Activated naive CD4-positive, alpha-beta T cell treated with anti-CD3 and anti-CD28 coated beads, Interleukin-2, amount 50 U/mL, for 24 hours (primary cell): ENCODE measurements at regions not wholly inside any gene's neighbourhood (a gene's known extent, or its start where the extent isn't known, plus 50 kb on each side); places are given as distances from the start of the nearest gene placed in this dataset.

Source experiments
- H3K27ac Mint-ChIP-seq: one replicate; pipeline ENCODE4 v1.8.0; 2021; ENCODE audit warnings: mild to moderate bottlenecking, mixed read lengths
- H3K27me3 Mint-ChIP-seq: one replicate; pipeline ENCODE4 v1.8.0; 2021; ENCODE audit warnings: mixed read lengths
- H3K36me3 Mint-ChIP-seq: one replicate; pipeline ENCODE4 v1.8.0; 2021; ENCODE audit warnings: mixed read lengths
- H3K4me1 Mint-ChIP-seq: one replicate; pipeline ENCODE4 v1.8.0; 2021; ENCODE audit warnings: mixed read lengths
- H3K4me3 Mint-ChIP-seq: one replicate; pipeline ENCODE4 v1.8.0; 2021; ENCODE audit warnings: mild to moderate bottlenecking, mixed read lengths
- H3K9me3 Mint-ChIP-seq: one replicate; pipeline ENCODE4 v1.8.0; 2021; ENCODE audit warnings: mixed read lengths

- Mint-ChIP-seq H3K27me3 (peaks cover 10% of the 10 kb centered on the region), H3K4me1 (peaks cover 9% of the 10 kb centered on the region), H3K27ac (no peak overlapping the region), H3K4me3 (no peak overlapping the region), H3K9me3 (no peaks in the 10 kb centered on the region), H3K36me3 (no peaks in the 10 kb centered on the region)
These were observed 107.2 kb upstream of the ANO1 start for GRCh38 chr11:69970785-69971535.

DNA sequence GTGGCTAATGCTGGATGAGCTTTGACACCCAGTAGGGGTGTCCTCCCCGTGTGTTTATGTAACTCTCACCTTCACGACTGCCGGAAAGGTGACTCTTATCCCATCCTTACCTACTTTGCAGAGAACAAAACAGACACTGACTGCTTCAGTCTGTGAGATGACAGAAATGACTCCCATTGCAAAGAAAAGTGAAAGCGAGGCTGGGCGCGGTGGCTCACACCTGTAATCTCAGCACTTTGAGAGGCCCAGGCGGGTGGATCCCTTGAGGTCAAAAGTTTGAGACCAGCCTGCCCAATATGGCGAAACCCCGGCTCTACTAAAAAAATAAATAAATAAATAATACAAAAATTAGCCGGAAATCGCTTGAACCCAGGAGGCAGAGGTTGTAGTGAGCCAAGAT lies 106.4 kb upstream of the ANO1 start:
- Mint-ChIP-seq H3K4me3 (no peak overlapping the region), H3K27me3 (peaks cover 10% of the 10 kb centered on the region), H3K4me1 (peaks cover 9% of the 10 kb centered on the region), H3K27ac (no peak overlapping the region), H3K9me3 (no peaks in the 10 kb centered on the region), H3K36me3 (no peaks in the 10 kb centered on the region)

GRCh38 chr11:69972351-69972802 lies 105.7 kb upstream of the ANO1 start:
- Mint-ChIP-seq H3K9me3 (no peaks in the 10 kb centered on the region), H3K27ac (peak overlapping the region; percentile 51), H3K4me1 (peaks cover 9% of the 10 kb centered on the region), H3K4me3 (peak overlapping the region; percentile 23), H3K36me3 (no peaks in the 10 kb centered on the region), H3K27me3 (peaks cover 10% of the 10 kb centered on the region)

DNA sequence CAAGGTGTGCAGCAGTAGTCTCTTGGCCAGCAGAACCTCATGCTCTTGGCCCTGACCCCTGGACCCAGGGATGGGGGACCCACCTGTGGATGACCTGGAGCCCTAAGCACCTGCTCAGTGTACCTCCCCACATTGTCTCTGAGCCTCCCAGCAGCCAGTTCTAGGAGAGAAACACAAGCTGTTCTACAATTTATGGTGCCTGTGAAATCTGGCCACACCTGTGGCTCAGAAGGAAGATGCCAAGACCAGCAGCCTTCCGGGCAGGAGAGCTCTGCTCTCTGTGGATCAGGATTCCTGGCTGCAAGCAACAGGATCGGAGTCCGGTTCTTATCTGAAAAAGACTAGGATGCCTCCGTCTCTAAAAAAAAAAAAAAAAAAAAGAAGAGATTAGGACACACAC lies 103.6 kb upstream of the ANO1 start:
- no peak overlapping the region for H3K27ac Mint-ChIP-seq
- no peaks in the 10 kb centered on the region for H3K9me3 Mint-ChIP-seq
- H3K27me3 Mint-ChIP-seq, result peaks cover 7% of the 10 kb centered on the region
- H3K4me1 Mint-ChIP-seq, result peaks cover 9% of the 10 kb centered on the region
- no peak overlapping the region for H3K4me3 Mint-ChIP-seq
- H3K36me3 Mint-ChIP-seq, result no peaks in the 10 kb centered on the region

- no peak overlapping the region for H3K27ac Mint-ChIP-seq
These were observed 102.3 kb upstream of the ANO1 start for GRCh38 chr11:69975822-69976221.

GRCh38 chr11:69976794-69977193 lies 101.3 kb upstream of the ANO1 start:
- Mint-ChIP-seq H3K9me3 (no peaks in the 10 kb centered on the region), H3K27me3 (peaks cover 2% of the 10 kb centered on the region), H3K36me3 (no peaks in the 10 kb centered on the region), H3K27ac (no peak overlapping the region), H3K4me1 (peaks cover 4% of the 10 kb centered on the region), H3K4me3 (no peak overlapping the region)

More at GRCh38 chr11:69975822-69976221, 102.3 kb upstream of the ANO1 start:
- Mint-ChIP-seq H3K4me3 (no peak overlapping the region), H3K4me1 (peaks cover 4% of the 10 kb centered on the region), H3K9me3 (no peaks in the 10 kb centered on the region), H3K27me3 (peaks cover 2% of the 10 kb centered on the region), H3K36me3 (no peaks in the 10 kb centered on the region)

DNA sequence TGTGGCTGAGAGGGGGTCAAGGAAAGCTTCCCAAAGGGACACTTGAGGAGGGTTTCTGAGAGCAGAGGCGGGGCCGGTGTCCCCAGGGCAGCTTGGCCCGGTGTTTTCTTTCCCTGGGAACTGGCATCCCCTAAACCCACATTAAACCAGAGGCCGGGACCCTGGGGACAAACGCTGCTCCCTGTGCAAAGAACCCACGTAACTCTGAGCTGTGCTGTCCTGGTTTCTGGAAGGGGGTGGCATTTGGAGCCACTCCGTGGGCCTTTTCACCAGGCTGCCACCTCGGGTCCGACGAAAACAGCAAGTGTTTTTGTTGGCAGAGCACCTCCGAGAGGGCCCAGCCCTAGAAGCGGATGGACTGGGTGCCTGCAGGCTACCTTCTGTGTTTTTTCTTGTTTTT lies 100.2 kb upstream of the ANO1 start:
- H3K36me3 Mint-ChIP-seq, result no peaks in the 10 kb centered on the region
- no peaks in the 10 kb centered on the region for H3K4me1 Mint-ChIP-seq
- no peak overlapping the region for H3K4me3 Mint-ChIP-seq
- H3K27me3 Mint-ChIP-seq, result peaks cover 4% of the 10 kb centered on the region
- H3K9me3 Mint-ChIP-seq, result no peaks in the 10 kb centered on the region
- H3K27ac Mint-ChIP-seq, result no peak overlapping the region

DNA sequence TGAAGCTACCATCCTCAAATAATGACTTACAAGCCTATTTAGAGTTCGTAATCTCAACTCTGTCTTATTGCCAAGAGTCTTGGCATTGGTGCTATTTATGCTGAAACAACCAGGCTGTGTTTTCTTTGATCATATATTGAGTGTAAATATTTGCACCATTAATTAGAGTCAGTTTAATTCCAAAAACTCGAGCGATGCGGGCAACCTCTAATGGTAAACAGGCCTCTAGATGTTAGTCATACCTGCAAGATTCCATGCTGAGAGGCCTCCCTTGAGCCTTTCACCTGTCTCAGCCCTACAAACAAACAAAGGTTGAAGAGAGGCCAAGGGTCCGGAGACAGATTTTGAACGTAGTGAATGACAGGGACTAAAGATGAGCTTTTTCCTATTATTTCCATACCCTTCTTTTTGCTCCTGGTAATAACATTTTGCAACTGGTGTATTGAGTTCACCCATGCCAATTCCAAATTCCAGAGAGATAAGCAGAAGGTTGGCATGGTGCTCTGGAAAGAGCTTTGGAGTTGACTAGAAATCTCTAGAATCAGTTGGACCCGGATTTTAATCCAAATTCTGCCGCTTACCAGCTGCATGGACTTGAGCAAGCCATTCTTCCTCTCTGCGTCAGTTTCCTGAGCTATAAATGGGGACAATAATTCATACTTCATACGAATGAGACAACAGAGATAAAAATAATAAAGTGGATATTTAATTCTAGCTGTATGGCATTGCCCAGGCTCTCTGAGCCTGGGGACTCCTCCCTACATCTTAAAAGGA lies 99.1 kb upstream of the ANO1 start:
- no peaks in the 10 kb centered on the region for H3K36me3 Mint-ChIP-seq
- H3K27ac Mint-ChIP-seq, result no peak overlapping the region
- no peaks in the 10 kb centered on the region for H3K9me3 Mint-ChIP-seq
- no peak overlapping the region for H3K4me3 Mint-ChIP-seq
- peaks cover 8% of the 10 kb centered on the region for H3K27me3 Mint-ChIP-seq
- no peaks in the 10 kb centered on the region for H3K4me1 Mint-ChIP-seq

DNA sequence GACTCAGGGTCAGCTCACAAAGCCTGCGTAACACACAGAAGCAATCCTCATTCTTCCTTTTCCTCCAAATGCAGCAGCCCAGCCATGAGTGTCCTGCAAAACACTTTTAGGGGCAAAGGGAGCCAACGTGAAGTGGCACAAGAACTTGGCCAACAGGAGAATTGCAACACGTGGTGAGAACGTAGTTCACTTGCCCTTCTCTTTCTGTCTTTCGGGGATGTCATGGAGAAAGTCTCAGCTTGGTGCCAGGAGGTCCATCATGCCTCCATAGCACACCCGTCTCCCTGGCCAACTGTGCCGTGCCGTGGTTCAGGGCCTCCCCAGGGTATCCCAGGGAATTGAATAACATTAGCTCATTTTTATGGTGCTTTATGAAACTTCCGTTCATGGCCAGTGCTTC lies 98.5 kb upstream of the ANO1 start:
- Mint-ChIP-seq H3K36me3 (no peaks in the 10 kb centered on the region), H3K27ac (no peak overlapping the region), H3K4me3 (no peak overlapping the region), H3K27me3 (peaks cover 12% of the 10 kb centered on the region), H3K4me1 (no peaks in the 10 kb centered on the region), H3K9me3 (no peaks in the 10 kb centered on the region)

- no peaks in the 10 kb centered on the region for H3K36me3 Mint-ChIP-seq
- no peak overlapping the region for H3K4me3 Mint-ChIP-seq
- H3K4me1 Mint-ChIP-seq, result no peaks in the 10 kb centered on the region
- H3K9me3 Mint-ChIP-seq, result no peaks in the 10 kb centered on the region
- H3K27ac Mint-ChIP-seq, result no peak overlapping the region
- H3K27me3 Mint-ChIP-seq, result peaks cover 14% of the 10 kb centered on the region
These were observed 96.9 kb upstream of the ANO1 start for GRCh38 chr11:69981119-69981784.

DNA sequence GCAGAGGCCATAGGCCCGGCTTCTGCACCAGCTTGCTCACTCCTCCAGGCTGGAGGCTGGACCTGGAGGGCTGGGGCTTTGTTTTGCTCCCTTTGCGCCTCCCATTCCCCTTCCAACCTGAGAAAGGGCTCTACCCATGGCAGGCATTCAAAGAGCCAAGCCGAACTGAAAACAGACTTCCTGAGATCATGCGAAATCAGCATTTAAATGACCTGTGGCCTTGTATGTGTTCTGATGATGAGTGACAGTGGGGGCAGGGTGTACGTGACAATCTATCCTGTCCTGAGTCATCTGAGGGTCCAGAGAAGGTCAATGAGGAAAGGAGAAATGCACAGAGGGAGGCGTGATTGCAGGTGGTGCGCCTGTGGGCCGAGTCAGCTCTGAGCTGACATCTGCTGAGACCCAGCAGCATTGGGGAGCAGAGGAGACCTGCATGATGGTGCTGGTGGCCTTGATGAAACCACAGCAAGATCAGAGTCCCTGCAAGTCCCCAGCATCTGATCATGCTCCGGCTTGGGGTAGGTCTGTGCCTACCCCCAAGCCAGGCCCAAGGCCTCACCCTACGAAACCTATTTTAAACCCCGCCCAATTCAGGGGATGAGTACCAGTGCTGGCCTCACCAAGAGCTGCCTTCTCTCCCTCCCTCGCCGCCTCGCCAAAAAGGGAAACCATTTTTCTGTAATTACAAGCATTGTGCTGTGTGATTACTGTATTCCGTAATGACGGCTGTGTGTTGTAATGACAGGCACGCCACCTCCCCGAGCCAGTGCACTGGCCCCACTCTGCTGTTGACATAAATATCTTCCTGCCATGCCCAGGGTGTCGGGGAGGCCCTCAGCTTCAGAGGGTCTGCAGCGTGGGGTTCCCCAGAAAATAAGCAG lies 95.2 kb upstream of the ANO1 start:
- Mint-ChIP-seq H3K9me3 (no peaks in the 10 kb centered on the region), H3K27me3 (peaks cover 22% of the 10 kb centered on the region), H3K4me1 (no peaks in the 10 kb centered on the region), H3K27ac (no peak overlapping the region), H3K4me3 (no peak overlapping the region), H3K36me3 (no peaks in the 10 kb centered on the region)

DNA sequence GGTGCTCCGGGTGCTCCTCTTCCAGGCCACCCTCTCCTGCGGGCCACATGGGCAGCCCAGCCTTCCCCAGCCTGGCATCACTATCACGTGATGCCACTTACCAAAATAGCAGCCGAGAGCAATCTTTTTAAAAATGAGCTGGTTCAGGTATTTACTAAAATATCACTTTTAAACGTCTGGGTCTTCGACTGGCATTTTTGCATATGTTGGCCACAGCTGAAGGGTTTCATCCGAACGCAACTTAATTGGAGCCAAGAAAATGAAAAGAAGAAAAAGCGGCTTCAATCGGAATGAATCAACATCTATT lies 94.6 kb upstream of the ANO1 start:
- Mint-ChIP-seq H3K27me3 (peaks cover 27% of the 10 kb centered on the region), H3K36me3 (no peaks in the 10 kb centered on the region)

GRCh38 chr11:69983897-69984438 lies 94.1 kb upstream of the ANO1 start:
- Mint-ChIP-seq H3K27me3 (peaks cover 30% of the 10 kb centered on the region), H3K4me3 (no peak overlapping the region), H3K36me3 (no peaks in the 10 kb centered on the region), H3K27ac (no peak overlapping the region), H3K9me3 (no peaks in the 10 kb centered on the region), H3K4me1 (no peaks in the 10 kb centered on the region)

More for the DNA sequence above, 94.6 kb upstream of the ANO1 start:
- Mint-ChIP-seq H3K27ac (no peak overlapping the region), H3K4me1 (no peaks in the 10 kb centered on the region), H3K9me3 (no peaks in the 10 kb centered on the region), H3K4me3 (no peak overlapping the region)

GRCh38 chr11:69984457-69985261 lies 93.5 kb upstream of the ANO1 start:
- H3K4me3 Mint-ChIP-seq, result no peak overlapping the region

More at GRCh38 chr11:69984457-69985261, 93.5 kb upstream of the ANO1 start:
- no peaks in the 10 kb centered on the region for H3K9me3 Mint-ChIP-seq
- no peaks in the 10 kb centered on the region for H3K36me3 Mint-ChIP-seq
- H3K4me1 Mint-ChIP-seq, result no peaks in the 10 kb centered on the region
- H3K27me3 Mint-ChIP-seq, result peaks cover 30% of the 10 kb centered on the region
- no peak overlapping the region for H3K27ac Mint-ChIP-seq
